SK-N-SH treated with all-trans-retinoic acid at 6 μM for 48 hours (cell line): ENCODE measurements at regions not wholly inside any gene's neighbourhood (a gene's known extent, or its start where the extent isn't known, plus 50 kb on each side); places are given as distances from the start of the nearest gene placed in this dataset.

Source experiments
- ARNTL ChIP-seq: fragments of 450-650 bp; formaldehyde crosslinking; IDR thresholded peaks from 2 replicates; pipeline ENCODE4 v1.5.0; 2020; ENCODE audit warnings: low read depth, mild to moderate bottlenecking, moderate library complexity, borderline replicate concordance
- ESRRG ChIP-seq: fragments of 250-450 bp; sonication (Bioruptor Pico); IDR thresholded peaks from 2 replicates; pipeline ENCODE4 v1.6.1; 2021; ENCODE audit warnings: mild to moderate bottlenecking
- PATZ1 ChIP-seq: fragments of 250-450 bp; sonication (Bioruptor Pico); IDR thresholded peaks from 2 replicates; pipeline ENCODE4 v1.8.0; 2020; ENCODE audit warnings: mild to moderate bottlenecking, moderate library complexity, borderline replicate concordance
- TCF4 ChIP-seq: fragments of 250-450 bp; sonication (Bioruptor Pico); IDR thresholded peaks from 2 replicates; pipeline ENCODE4 v1.8.0; 2021; ENCODE audit warnings: mild to moderate bottlenecking, moderate library complexity, borderline replicate concordance
- ZFP3 ChIP-seq: fragments of 250-450 bp; sonication (Bioruptor Pico); IDR thresholded peaks from 2 replicates; pipeline ENCODE4 v1.5.0; 2020; ENCODE audit warnings: mild to moderate bottlenecking, moderate library complexity
- TF ChIP-seq, protein P1 (sequence below): fragments of 250-450 bp; sonication (Bioruptor Pico); IDR thresholded peaks from 2 replicates; pipeline ENCODE4 v1.8.0; 2021; ENCODE audit warnings: low read depth, mild to moderate bottlenecking, moderate library complexity, borderline replicate concordance

DNA sequence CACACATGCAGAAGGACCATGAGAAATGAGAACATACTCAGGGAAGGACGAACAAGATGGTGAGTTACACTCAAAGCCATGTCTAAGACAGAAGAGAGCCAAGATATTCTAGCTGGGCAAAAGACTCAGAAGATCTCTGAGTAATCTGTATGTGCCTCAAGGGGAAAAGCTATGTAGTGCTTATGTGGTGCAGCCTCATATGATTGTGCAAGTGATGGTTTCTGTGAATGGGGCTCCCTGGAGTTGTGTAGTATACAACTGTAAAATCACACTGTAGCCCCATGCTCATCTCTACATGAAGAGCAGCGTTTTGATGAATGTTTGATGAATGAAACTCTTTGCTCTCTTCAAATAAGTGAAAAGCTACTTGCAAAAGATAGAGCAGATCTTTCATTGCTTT lies 57.5 kb downstream of the OSR1 start:
- TF ChIP-seq, protein P1, sequence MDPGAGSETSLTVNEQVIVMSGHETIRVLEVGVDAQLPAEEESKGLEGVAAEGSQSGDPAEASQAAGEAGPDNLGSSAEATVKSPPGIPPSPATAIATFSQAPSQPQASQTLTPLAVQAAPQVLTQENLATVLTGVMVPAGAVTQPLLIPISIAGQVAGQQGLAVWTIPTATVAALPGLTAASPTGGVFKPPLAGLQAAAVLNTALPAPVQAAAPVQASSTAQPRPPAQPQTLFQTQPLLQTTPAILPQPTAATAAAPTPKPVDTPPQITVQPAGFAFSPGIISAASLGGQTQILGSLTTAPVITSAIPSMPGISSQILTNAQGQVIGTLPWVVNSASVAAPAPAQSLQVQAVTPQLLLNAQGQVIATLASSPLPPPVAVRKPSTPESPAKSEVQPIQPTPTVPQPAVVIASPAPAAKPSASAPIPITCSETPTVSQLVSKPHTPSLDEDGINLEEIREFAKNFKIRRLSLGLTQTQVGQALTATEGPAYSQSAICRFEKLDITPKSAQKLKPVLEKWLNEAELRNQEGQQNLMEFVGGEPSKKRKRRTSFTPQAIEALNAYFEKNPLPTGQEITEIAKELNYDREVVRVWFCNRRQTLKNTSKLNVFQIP (CRISPR knock-in tag) = no peak
- TF ChIP-seq ARNTL (CRISPR knock-in tag) = no peak
- TF ChIP-seq ZFP3 (CRISPR knock-in tag) = no peak
- TF ChIP-seq PATZ1 (CRISPR knock-in tag) = no peak
- TF ChIP-seq ESRRG (CRISPR knock-in tag) = no peak
- no peak for TF ChIP-seq TCF4 (CRISPR knock-in tag)
